WTC11 (cell line): ENCODE measurements at regions not wholly inside any gene's neighbourhood (a gene's known extent, or its start where the extent isn't known, plus 50 kb on each side); places are given as distances from the start of the nearest gene placed in this dataset.
A peak's percentile ranks its signal among the peaks of the same experiment; 100 is the strongest.

Experiments
- ATAC-seq: fragments of 200-7000 bp; cut with Tn5 transposase; 2 replicates; pipeline ENCODE4 v1.10.0; 2021; ENCODE audit warnings: mild to moderate bottlenecking, moderate library complexity
- CTCF ChIA-PET: fragments of 300-600 bp; sonication (Branson Sonifier 250); formaldehyde crosslinking; loops from one replicate; lab custom pipeline; 2021; ENCODE audit warnings: antibody characterized with exemption; lab: Charles Lee
- POLR2A ChIA-PET: fragments of 350-600 bp; sonication (Branson Sonifier 250); formaldehyde crosslinking; loops from one replicate; lab custom pipeline; 2021; ENCODE audit warnings: antibody characterized with exemption; lab: Charles Lee
- DNase-seq: peaks from one replicate; pipeline ENCODE4 v3.0.0; 2021; ENCODE audit warnings: low spot score
- H3K27ac Mint-ChIP-seq: 2 replicates; pipeline ENCODE4 v1.8.0; 2021; ENCODE audit warnings: mixed read lengths
- H3K27me3 Mint-ChIP-seq: 2 replicates; pipeline ENCODE4 v1.8.0; 2021; ENCODE audit warnings: low read depth, mild to moderate bottlenecking, moderate library complexity, mixed read lengths
- H3K36me3 Mint-ChIP-seq: 2 replicates; pipeline ENCODE4 v1.8.0; 2021; ENCODE audit warnings: mixed read lengths
- H3K4me1 Mint-ChIP-seq: 2 replicates; pipeline ENCODE4 v1.8.0; 2022; ENCODE audit warnings: mixed read lengths
- H3K4me3 Mint-ChIP-seq: 2 replicates; pipeline ENCODE4 v1.8.0; 2021; ENCODE audit warnings: mild to moderate bottlenecking, moderate library complexity, mixed read lengths
- H3K9me3 Mint-ChIP-seq: 2 replicates; pipeline ENCODE4 v1.8.0; 2021; ENCODE audit warnings: mixed read lengths
- AFF4 ChIP-seq: sonication (generic); formaldehyde crosslinking; IDR thresholded peaks from 2 replicates; pipeline ENCODE4 v1.8.1; 2023; ENCODE audit warnings: mild to moderate bottlenecking, missing genetic modification reagents, borderline replicate concordance
- ARID4B ChIP-seq: sonication (generic); formaldehyde crosslinking; IDR thresholded peaks from 2 replicates; pipeline ENCODE4 v1.8.0; 2023; ENCODE audit warnings: missing genetic modification reagents, mild to moderate bottlenecking, borderline replicate concordance
- CDX4 ChIP-seq: fragments of 250-450 bp; sonication (Bioruptor Pico); IDR thresholded peaks from 2 replicates; pipeline ENCODE4 v1.9.0; 2021; ENCODE audit warnings: moderate library complexity, mild to moderate bottlenecking, inconsistent platforms, borderline replicate concordance
- E2F1 ChIP-seq: sonication (generic); formaldehyde crosslinking; IDR thresholded peaks from 2 replicates; pipeline ENCODE4 v1.8.0; 2022; ENCODE audit warnings: mild to moderate bottlenecking, missing genetic modification reagents
- E2F5 ChIP-seq: sonication (generic); formaldehyde crosslinking; IDR thresholded peaks from 2 replicates; pipeline ENCODE4 v1.8.1; 2022; ENCODE audit warnings: mild to moderate bottlenecking, moderate library complexity, missing genetic modification reagents
- FOXK1 ChIP-seq: sonication (generic); formaldehyde crosslinking; IDR thresholded peaks from 2 replicates; pipeline ENCODE4 v1.8.0; 2022; ENCODE audit warnings: mild to moderate bottlenecking, moderate library complexity, missing genetic modification reagents
- GTF2I ChIP-seq: fragments of 250-450 bp; sonication (Bioruptor Pico); conservative IDR thresholded peaks from 2 replicates; pipeline ENCODE4 v1.4.0; 2021; ENCODE audit warnings: mild to moderate bottlenecking
- JAZF1 ChIP-seq: fragments of 250-450 bp; sonication (Bioruptor Pico); IDR thresholded peaks from 2 replicates; pipeline ENCODE4 v1.9.0; 2021; ENCODE audit warnings: moderate library complexity, mild to moderate bottlenecking, inconsistent platforms
- KAT7 ChIP-seq: sonication (generic); formaldehyde crosslinking; IDR thresholded peaks from 2 replicates; pipeline ENCODE4 v1.8.1; 2023; ENCODE audit warnings: missing genetic modification reagents, mild to moderate bottlenecking, borderline replicate concordance
- MAX ChIP-seq: sonication (generic); formaldehyde crosslinking; IDR thresholded peaks from 2 replicates; pipeline ENCODE4 v1.8.0; 2022; ENCODE audit warnings: mild to moderate bottlenecking, missing genetic modification reagents
- NFYB ChIP-seq: sonication (generic); formaldehyde crosslinking; conservative IDR thresholded peaks from 2 replicates; pipeline ENCODE4 v1.8.0; 2022; ENCODE audit warnings: low read depth, missing genetic modification reagents
- NR2C2 ChIP-seq: sonication (generic); formaldehyde crosslinking; IDR thresholded peaks from 2 replicates; pipeline ENCODE4 v1.8.0; 2022; ENCODE audit warnings: mild to moderate bottlenecking, missing genetic modification reagents
- OVOL2 ChIP-seq: fragments of 250-450 bp; sonication (Bioruptor Pico); IDR thresholded peaks from 2 replicates; pipeline ENCODE4 v1.9.0; 2021; ENCODE audit warnings: mild to moderate bottlenecking, borderline replicate concordance
- PRRX2 ChIP-seq: fragments of 250-450 bp; sonication (Bioruptor Pico); IDR thresholded peaks from 2 replicates; pipeline ENCODE4 v1.8.0; 2021; ENCODE audit warnings: mild to moderate bottlenecking
- SMAD3 ChIP-seq: sonication (generic); formaldehyde crosslinking; IDR thresholded peaks from 2 replicates; pipeline ENCODE4 v1.8.0; 2022; ENCODE audit warnings: missing genetic modification reagents, mild to moderate bottlenecking, borderline replicate concordance
- USF2 ChIP-seq: sonication (generic); formaldehyde crosslinking; IDR thresholded peaks from 2 replicates; pipeline ENCODE4 v1.8.1; 2023; ENCODE audit warnings: mild to moderate bottlenecking, missing genetic modification reagents, moderate library complexity
- ZNF121 ChIP-seq: sonication (generic); formaldehyde crosslinking; IDR thresholded peaks from 2 replicates; pipeline ENCODE4 v1.8.0; 2023; ENCODE audit warnings: missing genetic modification reagents
- ZSCAN18 ChIP-seq: fragments of 250-450 bp; sonication (Bioruptor Pico); IDR thresholded peaks from 2 replicates; pipeline ENCODE4 v2.1.2; 2022; ENCODE audit warnings: mild to moderate bottlenecking, moderate library complexity

GRCh38 chr10:50961297-50961696 is 75.9 kb upstream of the A1CF start:
- no peak overlapping the region for H3K27ac Mint-ChIP-seq
- CTCF ChIA-PET: interaction anchor here (1.2 kb wide), 1 partner anchor 24 kb away, joined by 3 read pairs; no protein-coding TSS in a partner anchor
- TF ChIP-seq USF2 (CRISPR knock-in tag): peak; percentile 25; the same call in 1 of the 2 replicates
- no peak for TF ChIP-seq ARID4B
- no peak for TF ChIP-seq ZSCAN18 (CRISPR knock-in tag)
- no peak for TF ChIP-seq KAT7
- DNase-seq (no peak), ATAC-seq (no peak)
- 0 out of 2 replicates have a peak, but pooled peaks cover 3% of the 10 kb centered on the region for H3K4me1 Mint-ChIP-seq
- peaks cover 3% of the 10 kb centered on the region; the same call in 1 of the 2 replicates for H3K36me3 Mint-ChIP-seq
- peaks cover 27% of the 10 kb centered on the region for H3K9me3 Mint-ChIP-seq
- H3K27me3 Mint-ChIP-seq: no peaks in the 10 kb centered on the region
- POLR2A ChIA-PET: no interaction called here
- H3K4me3 Mint-ChIP-seq: no peak overlapping the region

GRCh38 chr10:50963063-50963462 is 77.6 kb upstream of the A1CF start:
- peaks cover 3% of the 10 kb centered on the region; the same call in 1 of the 2 replicates for H3K36me3 Mint-ChIP-seq
- H3K9me3 Mint-ChIP-seq: peaks cover 29% of the 10 kb centered on the region
- H3K27ac Mint-ChIP-seq: no peak overlapping the region
- H3K27me3 Mint-ChIP-seq: no peaks in the 10 kb centered on the region
- ATAC-seq (no peak), DNase-seq (no peak)
- CTCF ChIA-PET: no interaction called here
- H3K4me1 Mint-ChIP-seq: 0 out of 2 replicates have a peak, but pooled peaks cover 3% of the 10 kb centered on the region
- POLR2A ChIA-PET: no interaction called here
- TF ChIP-seq ZNF121 (CRISPR knock-in tag): no peak
- no peak for TF ChIP-seq PRRX2 (CRISPR knock-in tag)
- no peak for TF ChIP-seq AFF4 (CRISPR knock-in tag)
- no peak for TF ChIP-seq KAT7
- no peak for TF ChIP-seq OVOL2 (CRISPR knock-in tag)
- TF ChIP-seq SMAD3 (CRISPR knock-in tag): no peak
- no peak for TF ChIP-seq E2F5 (CRISPR knock-in tag)
- TF ChIP-seq CDX4 (CRISPR knock-in tag): no peak
- no peak for TF ChIP-seq FOXK1 (CRISPR knock-in tag)
- TF ChIP-seq MAX (CRISPR knock-in tag): no peak
- no peak for TF ChIP-seq GTF2I (CRISPR knock-in tag)
- no peak for TF ChIP-seq E2F1
- TF ChIP-seq JAZF1 (CRISPR knock-in tag): no peak
- no peak for TF ChIP-seq ZSCAN18 (CRISPR knock-in tag)
- no peak for TF ChIP-seq NR2C2 (CRISPR knock-in tag)
- no peak for TF ChIP-seq NFYB
- H3K4me3 Mint-ChIP-seq: no peak overlapping the region
